ENCODE measurements at regions not wholly inside any gene's neighbourhood (a gene's known extent, or its start where the extent isn't known, plus 50 kb on each side); places are given as distances from the start of the nearest gene placed in this dataset.

- H4K20me1 ChIP-seq (ENCODE audit: insufficient read depth, low read length): no peaks in the 10 kb centered on the region
- no peaks in the 10 kb centered on the region for H3K36me3 ChIP-seq (ENCODE audit: insufficient read depth, low read length)
- TF ChIP-seq CTCF (IDR thresholded peaks at IDR 0.05; ENCODE audit: extremely low read depth, low read depth, low read length): no peak
- H3K4me3 ChIP-seq (ENCODE audit: insufficient read depth, low read length): no peak overlapping the region
- H3K4me2 ChIP-seq (ENCODE audit: insufficient read depth, low read length): no peak overlapping the region
- no peaks in the 10 kb centered on the region for H3K79me2 ChIP-seq (ENCODE audit: insufficient read depth, low read length)
- no peak overlapping the region for H2AFZ ChIP-seq (ENCODE audit: low read length)
- no peaks in the 10 kb centered on the region for H3K9me3 ChIP-seq (ENCODE audit: low read depth, low read length)
- no peaks in the 10 kb centered on the region for H3K27me3 ChIP-seq (ENCODE audit: insufficient read depth, low read length)
- H3K4me1 ChIP-seq (ENCODE audit: insufficient read depth, low read length): no peaks in the 10 kb centered on the region
- H3K27ac ChIP-seq (ENCODE audit: low read depth, low read length): no peak overlapping the region
- no peak for DNase-seq (ENCODE audit: insufficient read length, low spot score, missing footprints)
Measured at GRCh38 chr16:75931043-75931442, 204.8 kb upstream of the CPHXL start.

DNA sequence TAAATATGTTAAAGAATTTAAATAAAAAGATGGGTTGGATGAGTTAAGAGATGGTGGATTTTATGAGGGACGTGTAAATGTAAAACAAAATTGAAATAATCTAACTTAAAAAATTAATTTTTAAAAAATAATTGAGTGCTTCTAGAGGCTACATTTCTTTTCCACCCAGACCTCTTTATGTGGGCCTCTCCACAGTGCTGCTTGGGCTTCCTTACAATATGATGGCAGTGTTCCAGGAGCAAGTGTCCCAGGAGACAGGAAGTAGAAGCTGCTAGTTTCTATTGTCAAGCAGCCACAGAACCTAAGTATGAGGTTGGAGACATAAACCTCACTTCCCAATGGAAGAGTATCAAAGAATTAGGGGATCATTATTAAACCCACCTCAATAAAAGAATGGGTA lies 205.7 kb upstream of the CPHXL start:
- Histone ChIP-seq H2AFZ (ENCODE audit: low read length) (no peak overlapping the region), H3K4me1 (ENCODE audit: insufficient read depth, low read length) (no peaks in the 10 kb centered on the region), H3K36me3 (ENCODE audit: insufficient read depth, low read length) (no peaks in the 10 kb centered on the region), H3K9me3 (ENCODE audit: low read depth, low read length) (no peaks in the 10 kb centered on the region), H3K4me3 (ENCODE audit: insufficient read depth, low read length) (no peak overlapping the region), H3K27ac (ENCODE audit: low read depth, low read length) (no peak overlapping the region), H3K27me3 (ENCODE audit: insufficient read depth, low read length) (no peaks in the 10 kb centered on the region), H3K4me2 (ENCODE audit: insufficient read depth, low read length) (no peak overlapping the region), H3K79me2 (ENCODE audit: insufficient read depth, low read length) (no peaks in the 10 kb centered on the region), H4K20me1 (ENCODE audit: insufficient read depth, low read length) (no peaks in the 10 kb centered on the region)
- no peak for DNase-seq (ENCODE audit: insufficient read length, low spot score, missing footprints)
- no peak for TF ChIP-seq CTCF (IDR thresholded peaks at IDR 0.05; ENCODE audit: extremely low read depth, low read depth, low read length)

- Histone ChIP-seq H3K4me1 (ENCODE audit: insufficient read depth, low read length) (no peaks in the 10 kb centered on the region), H3K4me2 (ENCODE audit: insufficient read depth, low read length) (no peak overlapping the region), H3K4me3 (ENCODE audit: insufficient read depth, low read length) (no peak overlapping the region), H3K36me3 (ENCODE audit: insufficient read depth, low read length) (no peaks in the 10 kb centered on the region), H3K9me3 (ENCODE audit: low read depth, low read length) (no peaks in the 10 kb centered on the region), H3K27ac (ENCODE audit: low read depth, low read length) (no peak overlapping the region), H2AFZ (ENCODE audit: low read length) (no peak overlapping the region), H4K20me1 (ENCODE audit: insufficient read depth, low read length) (no peaks in the 10 kb centered on the region), H3K27me3 (ENCODE audit: insufficient read depth, low read length) (no peaks in the 10 kb centered on the region), H3K79me2 (ENCODE audit: insufficient read depth, low read length) (no peaks in the 10 kb centered on the region)
- no peak for DNase-seq (ENCODE audit: insufficient read length, low spot score, missing footprints)
- TF ChIP-seq CTCF (IDR thresholded peaks at IDR 0.05; ENCODE audit: extremely low read depth, low read depth, low read length): no peak
Measured at GRCh38 chr16:75938818-75939217, 212.5 kb upstream of the CPHXL start.

DNA sequence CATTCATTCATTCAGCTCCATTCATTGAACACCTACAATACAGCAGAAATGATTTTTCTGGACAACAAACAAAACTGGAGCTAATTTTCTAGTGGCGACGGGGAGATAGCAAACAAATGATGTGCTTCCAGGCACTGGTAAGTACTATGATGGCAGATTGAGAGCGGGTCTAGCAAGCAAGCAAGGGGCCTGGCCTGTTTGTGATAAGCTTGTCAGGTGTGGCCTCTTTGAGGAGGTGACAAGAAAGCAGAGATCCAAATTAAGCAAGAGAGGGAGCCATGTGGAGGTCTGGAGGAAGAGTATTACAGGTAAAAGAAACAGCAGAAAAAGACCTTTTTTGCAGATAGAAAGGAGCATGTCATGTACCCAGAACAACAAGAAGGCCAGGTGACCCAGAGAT lies 216.1 kb upstream of the CPHXL start:
- Histone ChIP-seq H3K79me2 (ENCODE audit: insufficient read depth, low read length) (no peaks in the 10 kb centered on the region), H4K20me1 (ENCODE audit: insufficient read depth, low read length) (no peaks in the 10 kb centered on the region), H3K36me3 (ENCODE audit: insufficient read depth, low read length) (no peaks in the 10 kb centered on the region), H3K9me3 (ENCODE audit: low read depth, low read length) (no peaks in the 10 kb centered on the region), H3K27ac (ENCODE audit: low read depth, low read length) (no peak overlapping the region), H3K4me3 (ENCODE audit: insufficient read depth, low read length) (no peak overlapping the region), H2AFZ (ENCODE audit: low read length) (no peak overlapping the region), H3K27me3 (ENCODE audit: insufficient read depth, low read length) (no peaks in the 10 kb centered on the region), H3K4me2 (ENCODE audit: insufficient read depth, low read length) (no peak overlapping the region), H3K4me1 (ENCODE audit: insufficient read depth, low read length) (no peaks in the 10 kb centered on the region)
- no peak for DNase-seq (ENCODE audit: insufficient read length, low spot score, missing footprints)
- TF ChIP-seq CTCF (IDR thresholded peaks at IDR 0.05; ENCODE audit: extremely low read depth, low read depth, low read length): no peak
